Mesenteric fat pad (tissue), 1 donor: ENCODE measurements at regions not wholly inside any gene's neighbourhood (a gene's known extent, or its start where the extent isn't known, plus 50 kb on each side); places are given as distances from the start of the nearest gene placed in this dataset.

Experiments used
- DNase-seq: peaks from one replicate; pipeline ENCODE4 v3.0.0-alpha.2; 2020; ENCODE audit warnings: low spot score
- donor health status: DM: yes; HTN: yes; CAD: no.

GRCh38 chr12:41981758-41982157, 162.9 kb downstream of the GXYLT1 start:
- no peak for DNase-seq

DNA sequence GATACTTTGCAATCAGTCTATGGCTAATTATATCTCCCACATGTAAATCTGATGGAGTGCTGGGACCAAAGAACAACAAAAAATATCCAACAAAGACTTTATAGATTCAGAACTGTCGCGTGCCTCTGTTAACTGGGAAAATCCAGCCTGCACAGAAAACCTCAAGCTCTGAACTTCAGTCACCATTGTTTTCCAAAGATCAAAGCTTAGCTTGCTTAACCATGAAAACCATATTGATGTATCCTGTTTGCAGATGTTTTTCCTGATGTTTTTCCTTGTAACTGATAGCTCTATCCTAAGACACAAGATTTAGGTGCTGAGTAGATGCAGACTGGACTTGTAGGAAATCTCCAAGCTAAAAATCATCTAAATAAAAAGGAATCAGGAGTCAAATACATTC, 163.7 kb downstream of the GXYLT1 start:
- DNase-seq, result no peak

DNA sequence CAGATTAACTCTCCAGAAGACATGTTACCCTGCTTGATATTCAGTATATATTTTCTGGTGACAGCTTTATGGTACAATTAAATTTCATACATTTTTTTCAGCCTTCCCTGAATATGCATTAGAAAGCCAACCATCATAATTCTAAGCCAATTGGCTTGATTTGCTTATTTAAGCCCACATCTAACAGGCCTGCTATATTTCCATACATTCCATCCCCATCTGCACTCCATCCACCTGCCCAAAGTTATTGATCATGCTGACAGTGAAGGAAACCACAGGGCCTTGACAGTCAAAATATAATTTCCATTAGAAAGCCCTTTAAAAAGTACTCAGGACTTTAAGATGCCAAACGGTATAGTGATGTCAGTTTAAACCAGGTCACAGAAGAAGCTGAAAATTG, 164.3 kb downstream of the GXYLT1 start:
- no peak for DNase-seq

GRCh38 chr12:41979574-41979973, 165.1 kb downstream of the GXYLT1 start:
- no peak for DNase-seq

- DNase-seq, result no peak
These were observed 172.1 kb downstream of the GXYLT1 start for GRCh38 chr12:41972598-41972997.

DNA sequence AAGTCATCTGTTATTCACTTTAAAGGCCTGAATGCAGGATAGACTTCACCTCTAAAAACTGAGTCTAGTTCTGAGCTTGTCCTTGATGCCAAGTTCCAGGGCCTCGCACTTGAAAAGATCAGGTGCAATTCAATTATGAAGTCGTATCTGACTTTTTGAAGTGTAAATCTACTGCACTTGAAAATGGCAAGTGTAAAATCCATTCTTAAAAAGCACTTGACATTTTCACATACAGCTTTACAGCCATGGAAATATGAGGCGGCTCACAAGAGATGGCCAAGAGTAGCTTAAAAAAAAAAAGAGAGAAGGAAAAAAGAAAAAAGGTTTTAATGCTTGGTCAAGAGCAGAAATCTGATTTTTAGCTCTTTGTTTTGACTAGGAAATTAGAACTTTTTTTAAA, 172.5 kb downstream of the GXYLT1 start:
- DNase-seq, result no peak

DNA sequence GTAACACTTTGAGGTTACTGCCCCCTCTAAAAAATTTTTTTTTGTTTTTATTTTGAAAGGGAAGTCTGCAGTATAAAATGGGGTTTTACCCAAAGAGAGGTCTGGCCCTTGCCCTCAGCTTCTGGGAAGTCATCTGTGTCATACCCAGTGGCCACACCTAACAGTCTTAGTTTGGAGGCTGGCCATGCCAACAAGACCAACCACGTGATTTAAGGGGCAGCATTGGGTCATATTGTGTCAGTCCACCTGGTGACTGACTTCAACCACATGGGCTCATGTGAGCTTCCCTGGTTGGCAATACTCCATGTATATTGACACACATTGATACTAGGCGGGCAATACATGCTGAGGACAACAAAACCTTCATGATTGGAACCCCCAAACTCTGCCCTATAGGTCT, 173.9 kb downstream of the GXYLT1 start:
- no peak for DNase-seq

- no peak for DNase-seq
These were observed 176.1 kb downstream of the GXYLT1 start for GRCh38 chr12:41968599-41968998.

DNA sequence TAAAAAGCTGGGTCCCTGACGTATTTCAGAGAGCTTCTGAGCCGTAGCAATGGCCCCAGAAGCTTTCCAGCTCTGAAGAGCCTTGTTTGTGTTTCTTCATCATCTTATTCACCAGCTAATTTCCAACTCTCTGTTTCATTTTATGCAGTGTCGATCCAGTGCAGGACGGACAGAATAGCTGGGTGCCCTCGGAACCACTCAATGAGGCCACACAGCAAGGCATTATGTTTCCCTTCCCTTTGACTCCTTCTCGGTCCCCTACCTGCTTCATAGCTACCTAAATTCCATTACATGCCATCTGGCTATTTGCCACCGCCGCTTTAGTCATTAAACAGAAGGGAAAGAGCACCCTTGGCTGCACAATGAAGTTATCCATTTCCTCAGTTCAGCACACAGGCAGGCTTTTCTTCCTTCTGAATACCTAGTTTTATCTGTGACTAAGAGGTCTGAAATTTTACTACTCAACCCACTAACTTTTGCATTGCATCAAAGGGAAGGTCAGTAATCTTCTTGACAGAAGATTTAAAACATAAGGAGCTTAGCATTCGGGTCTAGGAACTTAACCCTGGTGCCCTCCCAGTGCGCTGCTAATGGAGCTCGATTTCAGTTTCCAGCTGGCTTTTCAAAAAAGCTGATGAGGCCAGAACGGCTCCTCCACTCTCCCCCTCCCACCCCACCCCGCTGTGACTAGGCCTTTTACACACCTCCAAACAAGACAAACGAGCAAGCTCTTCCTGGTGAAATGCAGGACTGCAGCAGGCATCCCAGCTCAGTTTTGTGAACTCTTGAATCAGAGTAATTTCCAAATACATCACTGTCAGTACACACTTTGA, 176.8 kb downstream of the GXYLT1 start:
- no peak for DNase-seq

GRCh38 chr12:41966916-41967315, 177.8 kb downstream of the GXYLT1 start:
- no peak for DNase-seq

DNA sequence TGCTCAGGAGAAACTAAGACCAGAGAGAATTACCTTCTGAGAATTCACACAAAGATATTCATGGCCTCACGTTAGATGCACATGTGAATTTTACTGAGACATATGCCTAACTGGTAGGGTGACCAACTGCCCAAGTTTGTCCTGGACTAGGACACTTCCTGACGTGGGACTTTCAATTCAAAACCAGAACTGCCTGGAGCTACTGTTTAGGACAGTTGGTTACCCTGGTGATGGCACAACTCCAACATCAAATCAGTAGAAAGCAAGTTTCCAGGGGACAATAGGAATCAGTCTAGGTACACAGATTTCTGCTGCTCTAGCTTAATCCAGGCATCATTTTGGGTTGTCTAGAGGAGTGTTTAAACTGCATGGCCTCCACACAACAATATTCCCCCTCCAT, 178.7 kb downstream of the GXYLT1 start:
- no peak for DNase-seq

DNA sequence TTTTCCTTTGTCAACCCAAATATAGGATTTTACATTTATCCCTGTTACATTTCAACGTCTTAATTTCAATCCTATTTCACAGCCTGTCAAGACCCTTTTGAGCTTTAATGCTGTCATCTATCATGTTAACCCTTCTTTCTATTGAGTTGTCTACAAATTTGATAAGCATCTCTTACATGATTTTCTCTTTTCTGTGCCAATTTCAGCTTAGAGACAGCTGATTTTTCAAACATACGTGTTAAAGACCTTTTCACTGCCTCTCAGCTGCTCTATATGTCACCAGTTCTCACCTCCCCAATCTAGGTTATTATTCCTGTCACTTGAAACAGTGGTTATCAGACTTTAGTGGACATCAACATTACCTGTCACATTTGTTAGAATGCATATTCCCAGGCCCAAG, 181.3 kb downstream of the GXYLT1 start:
- DNase-seq, result no peak

- no peak for DNase-seq
These were observed 182.5 kb downstream of the GXYLT1 start for GRCh38 chr12:41962171-41962572.

- DNase-seq, result no peak
These were observed 185.4 kb downstream of the GXYLT1 start for GRCh38 chr12:41959271-41959670.

- DNase-seq, result no peak
These were observed 188.3 kb downstream of the GXYLT1 start for GRCh38 chr12:41956353-41956752.

DNA sequence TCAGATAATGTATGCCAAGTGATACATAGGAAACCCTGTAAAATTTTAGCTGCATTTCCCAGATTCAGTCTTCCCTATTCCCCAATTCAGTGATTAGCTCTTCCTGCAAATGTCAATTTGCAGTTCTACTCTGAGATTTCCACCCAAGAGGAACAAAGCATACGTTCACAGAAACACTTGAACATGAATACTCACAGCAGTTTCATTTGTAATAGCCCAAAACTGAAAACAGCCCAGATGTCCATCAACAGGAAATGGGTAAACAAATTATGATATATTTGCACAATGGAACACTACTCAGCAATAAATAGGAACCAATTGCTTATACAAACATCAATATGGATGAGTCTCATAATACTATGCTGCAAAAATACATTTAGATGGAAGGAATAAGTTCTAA, 194.2 kb downstream of the GXYLT1 start:
- no peak for DNase-seq

- no peak for DNase-seq
These were observed 198.6 kb downstream of the GXYLT1 start for GRCh38 chr12:41946106-41946505.

DNA sequence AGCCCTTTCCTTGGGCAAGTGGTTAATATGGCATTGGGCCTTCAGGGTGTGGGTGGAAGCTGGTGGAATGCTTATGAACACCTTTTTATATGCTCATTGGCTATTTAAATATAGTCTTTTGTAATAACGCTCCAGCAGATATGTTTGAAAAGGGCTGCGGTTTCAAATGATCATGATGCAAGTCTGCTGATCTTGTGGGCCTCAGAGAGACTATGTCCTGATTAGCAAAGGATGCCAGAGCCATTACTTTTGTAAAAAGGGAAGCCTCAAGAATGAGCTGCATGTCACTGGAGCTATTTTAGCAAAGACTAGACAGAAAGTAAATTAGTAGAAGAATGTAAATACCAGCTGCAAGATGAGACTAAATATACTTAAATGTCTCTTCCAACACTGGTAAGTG, 200.5 kb downstream of the GXYLT1 start:
- DNase-seq, result no peak

DNA sequence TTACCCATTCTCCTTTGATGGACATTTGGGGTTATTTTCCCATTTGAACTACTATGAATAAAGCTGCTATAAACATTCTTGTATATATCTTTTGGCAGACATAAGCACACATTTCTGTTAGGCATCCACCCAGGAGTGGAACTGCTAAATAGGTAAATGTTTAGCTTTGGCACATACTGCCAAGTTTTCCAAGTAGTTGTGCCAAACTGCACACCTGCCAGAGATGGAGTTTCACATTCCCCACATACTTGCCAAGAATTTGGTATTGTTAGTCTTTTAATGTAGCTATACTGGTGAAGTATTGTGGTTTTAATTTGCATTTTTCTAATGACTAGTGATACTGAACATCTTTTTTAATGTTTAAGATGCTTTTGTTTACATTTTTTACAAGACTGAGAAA, 201.0 kb downstream of the GXYLT1 start:
- DNase-seq, result no peak

DNA sequence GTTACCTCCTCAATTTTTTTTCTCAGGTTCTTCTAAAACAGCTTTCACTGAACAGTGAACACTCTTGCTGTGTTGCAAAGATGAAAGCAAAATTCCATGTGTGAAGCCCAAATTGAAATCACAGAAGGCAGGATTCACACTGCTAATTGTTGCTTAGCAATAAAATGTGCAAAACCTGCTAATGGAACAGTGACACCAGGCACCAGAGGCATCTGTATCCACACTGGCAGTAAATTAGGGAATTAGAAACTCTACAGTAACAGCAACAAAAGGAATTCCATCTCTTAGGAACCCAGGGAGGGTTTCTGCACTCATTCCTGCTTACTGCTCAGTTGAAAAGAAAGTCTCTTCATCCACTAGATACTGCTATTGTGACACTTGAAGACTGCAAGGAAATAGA, 202.3 kb downstream of the GXYLT1 start:
- DNase-seq, result no peak

GRCh38 chr12:41941079-41941478, 203.6 kb downstream of the GXYLT1 start:
- no peak for DNase-seq

GRCh38 chr12:41940571-41940970, 204.1 kb downstream of the GXYLT1 start:
- DNase-seq, result no peak

- no peak for DNase-seq
These were observed 208.3 kb downstream of the GXYLT1 start for GRCh38 chr12:41936333-41936732.

- DNase-seq, result no peak
These were observed 208.8 kb downstream of the GXYLT1 start for GRCh38 chr12:41935911-41936310.
